Endothelial cell of umbilical vein (primary cell): ENCODE measurements at regions not wholly inside any gene's neighbourhood (a gene's known extent, or its start where the extent isn't known, plus 50 kb on each side); places are given as distances from the start of the nearest gene placed in this dataset.

Experiments used
- EZH2 ChIP-seq: IDR thresholded peaks from 2 replicates; pipeline ENCODE4 v1.6.1; 2012; ENCODE audit warnings: borderline replicate concordance, low read depth, mild to moderate bottlenecking, moderate library complexity, low read length, inconsistent platforms; ENCODE audit not compliant: severe bottlenecking
- MAX ChIP-seq: IDR thresholded peaks from 2 replicates; pipeline ENCODE4 v1.6.1; 2011; ENCODE audit not compliant: insufficient read depth, insufficient read length
- POLR2A ChIP-seq: IDR thresholded peaks from 2 replicates; pipeline ENCODE4 v1.6.1; 2012; ENCODE audit warnings: low read depth, mild to moderate bottlenecking, control low read depth, low read length
- POLR2AphosphoS5 ChIP-seq: IDR thresholded peaks from 2 replicates; pipeline ENCODE4 v1.6.1; 2012; ENCODE audit warnings: low read depth, mild to moderate bottlenecking, control low read depth, low read length, moderate library complexity; ENCODE audit not compliant: insufficient read depth
- TF ChIP-seq, protein P1 (sequence below), 2 donors: IDR thresholded peaks; 1 replicate in 1 of 2; 2 replicates in 1 of 2; pipeline ENCODE4 v1.5.1; 2011; ENCODE audit warnings: low read length in 2 of 2, mild to moderate bottlenecking in 2 of 2, moderate library complexity in 2 of 2, control low read depth in 1 of 2, inconsistent platforms in 1 of 2, low read depth in 1 of 2; ENCODE audit not compliant: insufficient read depth in 1 of 2; ENCODE audit errors: extremely low read depth in 1 of 2

DNA sequence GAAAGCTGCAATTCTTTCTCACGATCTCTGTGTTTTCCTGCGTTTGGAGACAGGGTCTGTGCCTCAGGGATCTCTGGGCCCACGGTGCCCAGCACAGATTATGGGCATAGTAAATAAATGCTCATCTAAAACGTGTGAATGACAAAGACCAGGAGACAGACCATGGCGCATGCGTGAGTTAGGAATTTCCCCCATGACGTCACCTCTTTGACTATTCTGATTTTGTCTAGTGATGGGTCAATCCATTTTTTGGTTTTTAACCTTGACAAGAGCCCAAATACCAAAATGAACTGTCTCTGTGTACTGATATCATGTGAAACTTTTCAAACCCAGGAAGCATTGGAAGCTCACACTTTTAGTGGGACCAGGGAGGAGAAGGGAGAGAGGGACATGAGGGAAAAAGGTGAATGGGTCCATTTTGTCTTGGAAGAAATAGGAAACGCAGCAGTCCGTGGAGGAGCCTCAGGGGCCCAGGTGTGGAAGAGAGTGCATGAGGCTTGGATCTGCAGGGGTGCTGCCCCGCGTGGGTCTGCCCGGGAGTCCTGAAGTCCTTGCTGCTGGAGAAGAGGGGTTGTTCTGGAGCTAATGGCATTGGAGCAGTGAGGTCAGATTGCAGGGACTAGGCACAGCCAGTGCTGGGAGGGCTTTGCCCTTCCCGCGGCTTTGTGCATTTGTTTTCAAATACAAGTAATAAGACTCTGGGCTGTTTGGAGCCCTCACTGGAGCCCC is 172.2 kb downstream of the ASB1 start:
- TF ChIP-seq, protein P1, sequence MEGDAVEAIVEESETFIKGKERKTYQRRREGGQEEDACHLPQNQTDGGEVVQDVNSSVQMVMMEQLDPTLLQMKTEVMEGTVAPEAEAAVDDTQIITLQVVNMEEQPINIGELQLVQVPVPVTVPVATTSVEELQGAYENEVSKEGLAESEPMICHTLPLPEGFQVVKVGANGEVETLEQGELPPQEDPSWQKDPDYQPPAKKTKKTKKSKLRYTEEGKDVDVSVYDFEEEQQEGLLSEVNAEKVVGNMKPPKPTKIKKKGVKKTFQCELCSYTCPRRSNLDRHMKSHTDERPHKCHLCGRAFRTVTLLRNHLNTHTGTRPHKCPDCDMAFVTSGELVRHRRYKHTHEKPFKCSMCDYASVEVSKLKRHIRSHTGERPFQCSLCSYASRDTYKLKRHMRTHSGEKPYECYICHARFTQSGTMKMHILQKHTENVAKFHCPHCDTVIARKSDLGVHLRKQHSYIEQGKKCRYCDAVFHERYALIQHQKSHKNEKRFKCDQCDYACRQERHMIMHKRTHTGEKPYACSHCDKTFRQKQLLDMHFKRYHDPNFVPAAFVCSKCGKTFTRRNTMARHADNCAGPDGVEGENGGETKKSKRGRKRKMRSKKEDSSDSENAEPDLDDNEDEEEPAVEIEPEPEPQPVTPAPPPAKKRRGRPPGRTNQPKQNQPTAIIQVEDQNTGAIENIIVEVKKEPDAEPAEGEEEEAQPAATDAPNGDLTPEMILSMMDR (IDR thresholded peaks at IDR 0.05; ENCODE audit: extremely low read depth in 1 of 2, insufficient read depth in 1 of 2, low read depth in 1 of 2, low read length in 2 of 2), result no peak
- TF ChIP-seq POLR2A (no peak), EZH2 (no peak), MAX (no peak), POLR2AphosphoS5 (no peak)
